ENCODE measurements at regions not wholly inside any gene's neighbourhood (a gene's known extent, or its start where the extent isn't known, plus 50 kb on each side); places are given as distances from the start of the nearest gene placed in this dataset.

- TF ChIP-seq, protein P1, sequence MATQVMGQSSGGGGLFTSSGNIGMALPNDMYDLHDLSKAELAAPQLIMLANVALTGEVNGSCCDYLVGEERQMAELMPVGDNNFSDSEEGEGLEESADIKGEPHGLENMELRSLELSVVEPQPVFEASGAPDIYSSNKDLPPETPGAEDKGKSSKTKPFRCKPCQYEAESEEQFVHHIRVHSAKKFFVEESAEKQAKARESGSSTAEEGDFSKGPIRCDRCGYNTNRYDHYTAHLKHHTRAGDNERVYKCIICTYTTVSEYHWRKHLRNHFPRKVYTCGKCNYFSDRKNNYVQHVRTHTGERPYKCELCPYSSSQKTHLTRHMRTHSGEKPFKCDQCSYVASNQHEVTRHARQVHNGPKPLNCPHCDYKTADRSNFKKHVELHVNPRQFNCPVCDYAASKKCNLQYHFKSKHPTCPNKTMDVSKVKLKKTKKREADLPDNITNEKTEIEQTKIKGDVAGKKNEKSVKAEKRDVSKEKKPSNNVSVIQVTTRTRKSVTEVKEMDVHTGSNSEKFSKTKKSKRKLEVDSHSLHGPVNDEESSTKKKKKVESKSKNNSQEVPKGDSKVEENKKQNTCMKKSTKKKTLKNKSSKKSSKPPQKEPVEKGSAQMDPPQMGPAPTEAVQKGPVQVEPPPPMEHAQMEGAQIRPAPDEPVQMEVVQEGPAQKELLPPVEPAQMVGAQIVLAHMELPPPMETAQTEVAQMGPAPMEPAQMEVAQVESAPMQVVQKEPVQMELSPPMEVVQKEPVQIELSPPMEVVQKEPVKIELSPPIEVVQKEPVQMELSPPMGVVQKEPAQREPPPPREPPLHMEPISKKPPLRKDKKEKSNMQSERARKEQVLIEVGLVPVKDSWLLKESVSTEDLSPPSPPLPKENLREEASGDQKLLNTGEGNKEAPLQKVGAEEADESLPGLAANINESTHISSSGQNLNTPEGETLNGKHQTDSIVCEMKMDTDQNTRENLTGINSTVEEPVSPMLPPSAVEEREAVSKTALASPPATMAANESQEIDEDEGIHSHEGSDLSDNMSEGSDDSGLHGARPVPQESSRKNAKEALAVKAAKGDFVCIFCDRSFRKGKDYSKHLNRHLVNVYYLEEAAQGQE (IDR thresholded peaks at IDR 0.05; ENCODE audit: insufficient read depth in 1 of 2, low read depth in 2 of 2, low read length in 1 of 2): no peak
- TF ChIP-seq, protein P2, sequence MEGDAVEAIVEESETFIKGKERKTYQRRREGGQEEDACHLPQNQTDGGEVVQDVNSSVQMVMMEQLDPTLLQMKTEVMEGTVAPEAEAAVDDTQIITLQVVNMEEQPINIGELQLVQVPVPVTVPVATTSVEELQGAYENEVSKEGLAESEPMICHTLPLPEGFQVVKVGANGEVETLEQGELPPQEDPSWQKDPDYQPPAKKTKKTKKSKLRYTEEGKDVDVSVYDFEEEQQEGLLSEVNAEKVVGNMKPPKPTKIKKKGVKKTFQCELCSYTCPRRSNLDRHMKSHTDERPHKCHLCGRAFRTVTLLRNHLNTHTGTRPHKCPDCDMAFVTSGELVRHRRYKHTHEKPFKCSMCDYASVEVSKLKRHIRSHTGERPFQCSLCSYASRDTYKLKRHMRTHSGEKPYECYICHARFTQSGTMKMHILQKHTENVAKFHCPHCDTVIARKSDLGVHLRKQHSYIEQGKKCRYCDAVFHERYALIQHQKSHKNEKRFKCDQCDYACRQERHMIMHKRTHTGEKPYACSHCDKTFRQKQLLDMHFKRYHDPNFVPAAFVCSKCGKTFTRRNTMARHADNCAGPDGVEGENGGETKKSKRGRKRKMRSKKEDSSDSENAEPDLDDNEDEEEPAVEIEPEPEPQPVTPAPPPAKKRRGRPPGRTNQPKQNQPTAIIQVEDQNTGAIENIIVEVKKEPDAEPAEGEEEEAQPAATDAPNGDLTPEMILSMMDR (IDR thresholded peaks at IDR 0.05): no peak
- no peak for TF ChIP-seq POLR2AphosphoS5 (IDR thresholded peaks at IDR 0.05; ENCODE audit: low read depth, low read length)
- no peak for TF ChIP-seq SIN3A (IDR thresholded peaks at IDR 0.05; ENCODE audit: borderline replicate concordance, insufficient read depth, low read depth, low read length)
Observed at GRCh38 chr2:226573158-226573557, 226.5 kb downstream of the IRS1 start.

Data from Panc1 (cell line).